HCT116 (cell line): ENCODE measurements at regions not wholly inside any gene's neighbourhood (a gene's known extent, or its start where the extent isn't known, plus 50 kb on each side); places are given as distances from the start of the nearest gene placed in this dataset.

Experiments used
- ATAC-seq: fragments of 200-7000 bp; cut with Tn5 transposase; 2 replicates; pipeline ENCODE4 v1.9.1; 2020; ENCODE audit warnings: mild to moderate bottlenecking, moderate library complexity
- BruUV-seq: library from RNA; stranded (reverse); fragments of 400-500 nt; replicated peaks from 2 replicates; lab custom pipeline; 2021; lab: Mats Ljungman, UMichigan
- CTCF ChIA-PET: fragments of 300-600 bp; sonication (Branson Sonifier 250); formaldehyde crosslinking; loops from one replicate; lab custom pipeline; 2021; ENCODE audit warnings: antibody characterized with exemption; lab: Charles Lee
- POLR2A ChIA-PET: fragments of 300-600, 350-600 bp; sonication (Branson Sonifier 250); formaldehyde crosslinking; loops from one replicate; lab custom pipeline; 2021; ENCODE audit warnings: antibody characterized with exemption; lab: Charles Lee
- RAD21 ChIA-PET, 2 experiments: fragments of 300-600 bp; sonication (Branson Sonifier 250); formaldehyde crosslinking; loops; one replicate each; lab custom pipeline; 2023; ENCODE audit warnings: low total read pairs in 2 of 2; ENCODE audit not compliant: uncharacterized antibody in 2 of 2, unreplicated experiment in 2 of 2, low non-redundant PET in 1 of 2; lab: Charles Lee
- DNase-seq: peaks from one replicate; pipeline ENCODE4 v3.0.0-alpha.2; 2010; ENCODE audit warnings: low read depth, low spot score
- H2AFZ ChIP-seq: fragments of 200-600 bp; shearing (Covaris generic), sonication (generic); 2 replicates; pipeline ENCODE4 v1.6.1; 2017; ENCODE audit warnings: low read depth, mixed run types, mixed read lengths, antibody characterized with exemption, low read length; ENCODE audit not compliant: poor library complexity, severe bottlenecking
- H3K27ac ChIP-seq: 2 replicates; pipeline ENCODE4 v1.5.1; 2012; ENCODE audit warnings: low read depth, low read length
- H3K27me3 ChIP-seq: fragments of 200-600 bp; sonication (generic); 2 replicates; pipeline ENCODE4 v1.6.1; 2016; ENCODE audit warnings: mixed run types, low read length, mixed read lengths; ENCODE audit not compliant: insufficient read depth
- H3K36me3 ChIP-seq, 2 experiments: fragments of 200-500 bp in 1 of 2; fragments of 200-600 bp in 1 of 2; sonication (Bioruptor generic) in 1 of 2; sonication (generic) in 1 of 2; 2 replicates each; pipeline versions ENCODE4 v1.5.1 to v1.6.1; 2014 to 2016; ENCODE audit warnings: low read length in 2 of 2, inconsistent platforms in 1 of 2, mixed read lengths in 1 of 2, mixed run types in 1 of 2; ENCODE audit not compliant: insufficient read depth in 2 of 2, control insufficient read depth in 1 of 2
- H3K4me1 ChIP-seq, 2 experiments: fragments of 200-600 bp in 1 of 2; sonication (generic) in 1 of 2; 2 replicates each; pipeline versions ENCODE4 v1.5.1 to v1.6.1; 2012 to 2017; ENCODE audit warnings: low read length in 2 of 2, inconsistent platforms in 1 of 2, mild to moderate bottlenecking in 1 of 2, mixed read lengths in 1 of 2, mixed run types in 1 of 2, moderate library complexity in 1 of 2; ENCODE audit not compliant: insufficient read depth in 2 of 2, control insufficient read depth in 1 of 2
- H3K4me2 ChIP-seq: fragments of 200-600 bp; sonication (generic); 2 replicates; pipeline ENCODE4 v1.6.1; 2017; ENCODE audit warnings: mixed run types, low read length, mixed read lengths
- H3K4me3 ChIP-seq, 2 experiments: fragments of 200-600 bp in 1 of 2; sonication (generic) in 1 of 2; replicated peaks in 1 of 2; 2 replicates each; pipeline ENCODE4 v1.5.1; 2011 to 2016; ENCODE audit warnings: low read length in 2 of 2, control low read depth in 1 of 2, low read depth in 1 of 2, mild to moderate bottlenecking in 1 of 2, mixed read lengths in 1 of 2, mixed run types in 1 of 2
- H3K79me2 ChIP-seq: fragments of 200-600 bp; sonication (generic); 2 replicates; pipeline ENCODE4 v1.6.1; 2017; ENCODE audit warnings: mild to moderate bottlenecking, mixed run types, low read length, moderate library complexity, mixed read lengths; ENCODE audit not compliant: insufficient read depth
- H3K9ac ChIP-seq: fragments of 200-600 bp; sonication (generic); 2 replicates; pipeline ENCODE4 v1.6.1; 2016; ENCODE audit warnings: low read length, mixed read lengths
- H3K9me2 ChIP-seq: fragments of 200-600 bp; sonication (generic), shearing (Covaris generic); 2 replicates; pipeline ENCODE4 v1.6.1; 2017; ENCODE audit warnings: mixed run types, mild to moderate bottlenecking, moderate library complexity; ENCODE audit not compliant: insufficient read depth
- H3K9me3 ChIP-seq, 2 experiments: fragments of 200-500 bp in 1 of 2; fragments of 200-600 bp in 1 of 2; sonication (Bioruptor generic) in 1 of 2; sonication (generic) in 1 of 2; 2 replicates each; pipeline ENCODE4 v1.6.1; 2014 to 2017; ENCODE audit warnings: low read length in 2 of 2, mixed read lengths in 2 of 2, inconsistent platforms in 1 of 2, low read depth in 1 of 2, mild to moderate bottlenecking in 1 of 2, mixed run types in 1 of 2, moderate library complexity in 1 of 2; ENCODE audit not compliant: control insufficient read depth in 1 of 2, insufficient read depth in 1 of 2
- H4K20me1 ChIP-seq: fragments of 200-600 bp; sonication (generic), shearing (Covaris generic); 2 replicates; pipeline ENCODE4 v1.6.1; 2017; ENCODE audit warnings: mixed run types, mild to moderate bottlenecking, moderate library complexity; ENCODE audit not compliant: insufficient read depth
- RAD21 ChIP-seq: IDR thresholded peaks from 2 replicates; pipeline ENCODE4 v1.6.1; 2012; ENCODE audit warnings: low read depth, mild to moderate bottlenecking
- REST ChIP-seq: IDR thresholded peaks from 2 replicates; pipeline ENCODE4 v1.6.1; 2012; ENCODE audit warnings: low read depth
- SIN3A ChIP-seq: IDR thresholded peaks from 2 replicates; pipeline ENCODE4 v1.6.1; 2012; ENCODE audit warnings: low read depth
- TCF7L2 ChIP-seq: IDR thresholded peaks from 2 replicates; pipeline ENCODE4 v1.7.0; 2011; ENCODE audit warnings: borderline replicate concordance, inconsistent platforms; ENCODE audit not compliant: insufficient read depth, insufficient read length; ENCODE audit errors: extremely low read depth
- intact Hi-C: fragments of 100-400 bp; cut with micrococcal nuclease; formaldehyde crosslinking; loops from 2 replicates; pipeline ENCODE4 v1.10.0; 2022

- Histone ChIP-seq H3K4me2 (no peak overlapping the region), H3K9me2 (no peaks in the 10 kb centered on the region), H3K36me3 (no peaks in the 10 kb centered on the region), H3K27ac (no peak overlapping the region), H4K20me1 (no peaks in the 10 kb centered on the region; the same call in 1 of the 2 replicates)
- BruUV-seq: no TSS peak
- CTCF ChIA-PET: no interaction called here
- TF ChIP-seq SIN3A (no peak), TCF7L2 (peak; percentile 73)
- TF ChIP-seq, all 23 proteins: peak for 1
- Histone ChIP-seq H3K4me3 (no peak overlapping the region), H3K79me2 (no peaks in the 10 kb centered on the region), H3K9ac (no peak overlapping the region), H3K9me3 (no peaks in the 10 kb centered on the region), H2AFZ (no peak overlapping the region), H3K27me3 (peaks cover 16% of the 10 kb centered on the region; the same call in 1 of the 2 replicates), H3K4me1 (no peaks in the 10 kb centered on the region)
- ChIA-PET POLR2A (interaction anchor here (0.7 kb wide), 1 partner anchor 22 kb away, joined by 3 read pairs; no protein-coding TSS in a partner anchor), RAD21 (no interaction called here)
- no peak for DNase-seq
- no peak for ATAC-seq
- intact Hi-C loops: no loop called here
These were observed 363.6 kb downstream of the NR2F2 start for GRCh38 chr15:96693990-96694517.

GRCh38 chr15:96695426-96695825, 364.9 kb downstream of the NR2F2 start:
- no TSS peak for BruUV-seq
- Histone ChIP-seq H3K4me1 (no peaks in the 10 kb centered on the region), H2AFZ (no peak overlapping the region), H3K9me2 (no peaks in the 10 kb centered on the region), H4K20me1 (no peaks in the 10 kb centered on the region; the same call in 1 of the 2 replicates), H3K9ac (no peak overlapping the region), H3K4me3 (no peak overlapping the region), H3K4me2 (no peak overlapping the region), H3K79me2 (no peaks in the 10 kb centered on the region), H3K9me3 (no peaks in the 10 kb centered on the region), H3K27me3 (peaks cover 28% of the 10 kb centered on the region), H3K36me3 (no peaks in the 10 kb centered on the region), H3K27ac (no peak overlapping the region)
- RAD21 ChIA-PET: no interaction called here
- CTCF ChIA-PET: no interaction called here
- DNase-seq (no peak), ATAC-seq (no peak)
- no peak for TF ChIP-seq REST
- no peak for TF ChIP-seq RAD21
- intact Hi-C loops: no loop called here
- POLR2A ChIA-PET: no interaction called here
